Pancreas (tissue), 10 donors: ENCODE measurements at regions not wholly inside any gene's neighbourhood (a gene's known extent, or its start where the extent isn't known, plus 50 kb on each side); places are given as distances from the start of the nearest gene placed in this dataset.
A peak's percentile ranks its signal among the peaks of the same experiment; 100 is the strongest.

Source experiments
- ATAC-seq, 4 donors: fragments of 200-7000 bp; cut with Tn5 transposase; one replicate each; pipeline versions ENCODE4 v1.8.0 to v1.9.1; 2020; ENCODE audit warnings: mild to moderate bottlenecking in 4 of 4, moderate library complexity in 4 of 4
- DNase-seq, 6 donors: peaks; one replicate each; pipeline ENCODE4 v3.0.0-alpha.2; 2020
- FAIRE-seq: peaks from 2 replicates; lab custom pipeline; 2012; peaks lifted over from hg19 to GRCh38; lab: Jason Lieb, UNC
- H3K27ac ChIP-seq, 4 donors: fragments of 200-600 bp; sonication (generic); 1 replicate in 3 of 4; 2 replicates in 1 of 4; pipeline versions ENCODE4 v1.5.0 to v1.8.0; 2020
- H3K27me3 ChIP-seq, 4 donors: fragments of 200-600 bp; one replicate each; pipeline ENCODE4 v1.8.0; 2021
- H3K36me3 ChIP-seq, 3 donors: fragments of 200-600 bp; sonication (generic) in 1 of 3; one replicate each; pipeline versions ENCODE4 v1.5.0 to v1.8.0; 2020 to 2021
- H3K4me1 ChIP-seq, 3 donors: fragments of 200-600 bp; one replicate each; pipeline ENCODE4 v1.8.0; 2021
- H3K4me3 ChIP-seq, 4 donors: fragments of 200-600 bp; sonication (generic) in 2 of 4; one replicate each; pipeline versions ENCODE4 v1.5.0 to v1.8.0; 2020 to 2021
- H3K9me3 ChIP-seq, 4 donors: fragments of 200-600 bp; one replicate each; pipeline ENCODE4 v1.8.0; 2021
- CTCF ChIP-seq, 4 donors: fragments of 200-600 bp; sonication (generic) in 3 of 4; IDR thresholded peaks; one replicate each; pipeline versions ENCODE4 v1.5.0 to v1.8.0; 2021; ENCODE audit warnings: antibody characterized with exemption in 4 of 4
- WGBS, 2 donors: extraction: QIAGEN DNeasy Blood & Tissue Kit; methylation state at CpG; one replicate each; pipeline ENCODE4 v1.1.7; 2013; 5-methylcytosine and 5-hydroxymethylcytosine counted together
- intact Hi-C, 3 donors: fragments of 100-400 bp; cut with DNase I; formaldehyde crosslinking; loops; one replicate each; pipeline versions ENCODE4 v1.11.1 to v1.14.2; 2022
- donor health status: healthy with polysubstance abuse.
- donor health status: DM: no; HTN: no; CAD: no; lungs with moderate emphysema.
- donor health status: DM: no; HTN: no; CAD: no.
- donor health status: control.
- donor health status: control.
- donor health status: Bipolar disorder and iron deficiency.
- donor health status: DM: yes; HTN: yes; CAD: no.
- donor health status: DM: no; HTN: no; CAD: no.
- donor health status: DM: no; HTN: no; CAD: no.
- donor health status: DM: yes; HTN: yes; CAD: no.

DNA sequence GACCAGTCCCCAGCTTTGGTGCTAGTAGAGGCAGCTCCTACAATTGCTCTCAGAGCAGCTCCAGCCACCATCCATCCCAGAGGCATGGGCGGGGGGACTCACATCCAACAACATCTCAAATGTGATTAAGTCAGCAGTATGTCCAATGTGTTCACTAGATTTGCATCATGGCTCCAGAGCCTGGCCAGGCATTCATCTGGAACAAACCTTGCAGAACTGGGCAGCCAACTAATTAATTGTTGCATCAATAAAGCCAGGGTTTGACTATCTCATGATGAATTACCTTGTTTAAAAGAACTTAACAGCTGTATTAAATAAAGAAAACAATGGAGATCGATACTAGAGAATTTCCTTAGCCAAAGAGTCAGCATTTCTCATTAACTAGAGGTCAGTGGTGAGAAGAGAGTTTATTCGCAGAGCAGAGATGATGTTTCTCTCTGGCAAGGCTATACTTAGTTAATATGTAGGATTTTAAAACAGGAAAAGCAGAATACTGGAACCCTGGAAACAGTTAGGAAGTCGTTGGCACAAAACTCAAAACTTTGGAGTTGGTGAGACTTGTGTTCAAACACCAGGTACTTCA lies 494.4 kb downstream of the GRIN2A start:
- DNase-seq, result peak in 2 of 6 donors; percentile 7 to 35
- Histone ChIP-seq H3K9me3 (no peaks in the 10 kb centered on the region), H3K4me3 (no peak overlapping the region), H3K27ac (no peak overlapping the region), H3K27me3 (no peaks in the 10 kb centered on the region), H3K36me3 (no peaks in the 10 kb centered on the region), H3K4me1 (no peaks in the 10 kb centered on the region)
- ATAC-seq, result peak; percentile 41 to 89 (median 72)
- WGBS, 2 donors, result 29% methylated on average over 4 of the region's 4 CpGs
- FAIRE-seq, result no peak
- no peak for TF ChIP-seq CTCF (IDR thresholded peaks at IDR 0.05)
- intact Hi-C loops, result no loop called here

- H3K9me3 ChIP-seq, result no peaks in the 10 kb centered on the region
- no peak overlapping the region for H3K4me3 ChIP-seq
- FAIRE-seq (no peak), DNase-seq (no peak), ATAC-seq (no peak)
- H3K36me3 ChIP-seq, result no peaks in the 10 kb centered on the region
- H3K27ac ChIP-seq, result no peak overlapping the region
- no peaks in the 10 kb centered on the region for H3K27me3 ChIP-seq
- no peak for TF ChIP-seq CTCF (IDR thresholded peaks at IDR 0.05)
- intact Hi-C loops, result no loop called here
- H3K4me1 ChIP-seq, result no peaks in the 10 kb centered on the region
Observed at GRCh38 chr16:9689597-9689996, 492.6 kb downstream of the GRIN2A start.

- Histone ChIP-seq H3K9me3 (no peaks in the 10 kb centered on the region), H3K4me3 (no peak overlapping the region), H3K36me3 (no peaks in the 10 kb centered on the region), H3K4me1 (no peaks in the 10 kb centered on the region), H3K27me3 (no peaks in the 10 kb centered on the region), H3K27ac (no peak overlapping the region)
- DNase-seq, result no peak
- TF ChIP-seq CTCF (IDR thresholded peaks at IDR 0.05), result no peak
- ATAC-seq, result no peak
- WGBS, 2 donors, result 73 to 89% methylated on average over 3 of the region's 3 CpGs
- intact Hi-C loops, result no loop called here
- FAIRE-seq, result no peak
Observed at GRCh38 chr16:9695152-9695551, 487.1 kb downstream of the GRIN2A start.
